Endothelial cell of umbilical vein (primary cell): ENCODE measurements at regions not wholly inside any gene's neighbourhood (a gene's known extent, or its start where the extent isn't known, plus 50 kb on each side); places are given as distances from the start of the nearest gene placed in this dataset.

Experiments used
- BruUV-seq: library from RNA; stranded (reverse); fragments of 400-500 nt; replicated peaks from 2 replicates; lab custom pipeline; 2021; lab: Mats Ljungman, UMichigan
- CTCF ChIA-PET: fragments of 300-600, 350-600 bp; sonication (Branson Sonifier 250); formaldehyde crosslinking; loops from one replicate; lab custom pipeline; 2021; ENCODE audit warnings: antibody characterized with exemption, inconsistent platforms; lab: Charles Lee
- POLR2A ChIA-PET: fragments of 300-600, 350-600 bp; sonication (Branson Sonifier 250); formaldehyde crosslinking; loops from one replicate; lab custom pipeline; 2021; ENCODE audit warnings: antibody characterized with exemption, inconsistent platforms; lab: Charles Lee
- DNase-seq: peaks from one replicate; pipeline ENCODE4 v3.0.0-alpha.2; 2011; ENCODE audit warnings: low read depth, low spot score
- FAIRE-seq: peaks from 2 replicates; lab custom pipeline; 2011; peaks lifted over from hg19 to GRCh38; lab: Jason Lieb, UNC
- H2AFZ ChIP-seq: 2 replicates; pipeline ENCODE4 v1.6.0; 2012; ENCODE audit warnings: low read depth, low read length, control low read depth, inconsistent platforms
- H3K27ac ChIP-seq: 2 replicates; pipeline ENCODE4 v1.5.1; 2011; ENCODE audit warnings: low read depth, mild to moderate bottlenecking, control low read depth, low read length, moderate library complexity; ENCODE audit not compliant: insufficient read depth
- H3K27me3 ChIP-seq, 2 experiments: 2 replicates each; pipeline versions ENCODE4 v1.6.0 to v1.6.1; 2011; ENCODE audit warnings: low read length in 2 of 2, mixed read lengths in 1 of 2; ENCODE audit not compliant: control insufficient read depth in 2 of 2, insufficient read depth in 2 of 2
- H3K36me3 ChIP-seq, 2 experiments: 2 replicates in 1 of 2; 3 replicates in 1 of 2; pipeline ENCODE4 v1.5.1; 2011; ENCODE audit warnings: low read length in 2 of 2, mild to moderate bottlenecking in 1 of 2, moderate library complexity in 1 of 2; ENCODE audit not compliant: control insufficient read depth in 2 of 2, insufficient read depth in 2 of 2; ENCODE audit errors: extremely low read depth in 1 of 2
- H3K4me1 ChIP-seq: 3 replicates; pipeline ENCODE4 v1.5.1; 2011; ENCODE audit warnings: mild to moderate bottlenecking, low read length; ENCODE audit not compliant: control insufficient read depth, insufficient read depth; ENCODE audit errors: extremely low read depth
- H3K4me2 ChIP-seq: 2 replicates; pipeline ENCODE4 v1.6.1; 2011; ENCODE audit warnings: low read length, control low read depth, mixed read lengths; ENCODE audit not compliant: insufficient read depth
- H3K4me3 ChIP-seq, 3 experiments: fragments of 200-600 bp in 1 of 3; sonication (generic), shearing (Covaris generic) in 1 of 3; replicated peaks in 1 of 3; 2 replicates each; pipeline ENCODE4 v1.5.1; 2011 to 2016; ENCODE audit warnings: control low read depth in 3 of 3, low read length in 3 of 3, mild to moderate bottlenecking in 2 of 3, inconsistent platforms in 1 of 3, low read depth in 1 of 3, moderate library complexity in 1 of 3; ENCODE audit not compliant: insufficient read depth in 1 of 3
- H3K79me2 ChIP-seq: 2 replicates; pipeline ENCODE4 v1.6.0; 2012; ENCODE audit warnings: low read length, inconsistent platforms; ENCODE audit not compliant: control insufficient read depth, insufficient read depth
- H3K9ac ChIP-seq: replicated peaks from 2 replicates; pipeline ENCODE3; 2011; ENCODE audit warnings: low read length, control low read depth; ENCODE audit not compliant: insufficient read depth; ENCODE audit errors: extremely low read depth
- H3K9me1 ChIP-seq: replicated peaks from 3 replicates; pipeline ENCODE4 v1.6.0; 2011; ENCODE audit warnings: mild to moderate bottlenecking, low read length; ENCODE audit not compliant: control insufficient read depth, insufficient read depth; ENCODE audit errors: extremely low read depth
- H3K9me3 ChIP-seq: replicated peaks from 2 replicates; pipeline ENCODE4 v1.5.1; 2012; ENCODE audit warnings: low read length, inconsistent platforms; ENCODE audit not compliant: control insufficient read depth, insufficient read depth
- H4K20me1 ChIP-seq: replicated peaks from 2 replicates; pipeline ENCODE3; 2011; ENCODE audit warnings: mild to moderate bottlenecking, low read length; ENCODE audit not compliant: control insufficient read depth, insufficient read depth; ENCODE audit errors: extremely low read depth
- CTCF ChIP-seq, 2 donors: IDR thresholded peaks; 1 replicate in 1 of 2; 2 replicates in 1 of 2; pipeline ENCODE4 v1.5.1; 2011; ENCODE audit warnings: low read length in 2 of 2, mild to moderate bottlenecking in 2 of 2, moderate library complexity in 2 of 2, control low read depth in 1 of 2, inconsistent platforms in 1 of 2, low read depth in 1 of 2; ENCODE audit not compliant: insufficient read depth in 1 of 2; ENCODE audit errors: extremely low read depth in 1 of 2
- EZH2 ChIP-seq: IDR thresholded peaks from 2 replicates; pipeline ENCODE4 v1.6.1; 2012; ENCODE audit warnings: borderline replicate concordance, low read depth, mild to moderate bottlenecking, moderate library complexity, low read length, inconsistent platforms; ENCODE audit not compliant: severe bottlenecking
- FOS ChIP-seq: IDR thresholded peaks from 2 replicates; pipeline ENCODE4 v1.6.1; 2011; ENCODE audit warnings: mild to moderate bottlenecking, low read length, moderate library complexity, borderline replicate concordance; ENCODE audit not compliant: insufficient read depth
- GATA2 ChIP-seq: IDR thresholded peaks from 2 replicates; pipeline ENCODE4 v1.7.0; 2011; ENCODE audit warnings: low read depth, mild to moderate bottlenecking, moderate library complexity, mixed read lengths, low read length; ENCODE audit not compliant: insufficient read length, insufficient read depth
- JUN ChIP-seq: IDR thresholded peaks from 2 replicates; pipeline ENCODE4 v1.6.1; 2011; ENCODE audit warnings: borderline replicate concordance, low read depth; ENCODE audit not compliant: insufficient read length, insufficient read depth
- MAX ChIP-seq: IDR thresholded peaks from 2 replicates; pipeline ENCODE4 v1.6.1; 2011; ENCODE audit not compliant: insufficient read depth, insufficient read length
- MYC ChIP-seq: IDR thresholded peaks from one replicate; pipeline ENCODE4 v1.6.1; 2011; ENCODE audit warnings: mild to moderate bottlenecking, low read depth, low read length
- POLR2A ChIP-seq: IDR thresholded peaks from 2 replicates; pipeline ENCODE4 v1.6.1; 2012; ENCODE audit warnings: low read depth, mild to moderate bottlenecking, control low read depth, low read length
- POLR2AphosphoS5 ChIP-seq: IDR thresholded peaks from 2 replicates; pipeline ENCODE4 v1.6.1; 2012; ENCODE audit warnings: low read depth, mild to moderate bottlenecking, control low read depth, low read length, moderate library complexity; ENCODE audit not compliant: insufficient read depth
- dilution Hi-C: fragments of 300-500 bp; cut with MboI; formaldehyde crosslinking; loops from one replicate; pipeline ENCODE4 v1.15.0; 2019; ENCODE audit warnings: low sequenced_read_pairs; ENCODE audit not compliant: extremely low pct_ligation_motif_present
- intact Hi-C: fragments of 100-400 bp; cut with micrococcal nuclease; formaldehyde crosslinking; loops from one replicate; pipeline ENCODE4 v1.10.0; 2022

DNA sequence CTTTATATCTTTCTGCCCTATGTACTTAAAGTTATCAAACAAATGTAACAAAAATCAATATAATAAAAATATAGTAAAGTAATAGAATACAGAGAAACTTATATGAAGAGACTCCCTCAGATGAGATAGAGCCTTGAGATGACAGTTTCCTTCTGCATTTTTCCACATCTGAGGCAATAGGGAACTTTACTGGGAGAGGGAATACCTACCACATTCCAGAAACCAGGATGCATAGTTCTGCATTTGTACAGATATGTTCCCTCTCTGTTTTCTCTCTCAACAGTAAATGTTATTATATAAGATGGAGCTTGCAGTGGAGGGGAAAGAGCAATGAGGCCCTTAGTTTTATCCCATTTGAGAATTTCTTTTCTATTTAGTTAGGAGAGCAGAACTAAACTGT lies 109.6 kb upstream of the KCNN2 start:
- no TSS peak for BruUV-seq
- Histone ChIP-seq H3K79me2 (no peaks in the 10 kb centered on the region), H3K9ac (no peak overlapping the region), H3K4me1 (no peaks in the 10 kb centered on the region), H3K9me1 (no peaks in the 10 kb centered on the region), H3K27ac (no peak overlapping the region), H4K20me1 (no peaks in the 10 kb centered on the region), H3K36me3 (no peaks in the 10 kb centered on the region), H3K4me3 (no peak overlapping the region), H2AFZ (no peak overlapping the region), H3K4me2 (no peak overlapping the region), H3K27me3 (no peaks in the 10 kb centered on the region), H3K9me3 (no peaks in the 10 kb centered on the region)
- ChIA-PET POLR2A (no interaction called here), CTCF (interaction anchor here (1.5 kb wide), 1 partner anchor 8 kb away, joined by 6 read pairs; no protein-coding TSS in a partner anchor)
- intact Hi-C loops: no loop called here
- DNase-seq: no peak
- TF ChIP-seq MAX: no peak
- no peak for TF ChIP-seq POLR2AphosphoS5
- TF ChIP-seq CTCF (IDR thresholded peaks at IDR 0.05; ENCODE audit: extremely low read depth in 1 of 2, insufficient read depth in 1 of 2, low read depth in 1 of 2, low read length in 2 of 2): no peak
- no peak for TF ChIP-seq GATA2
- no peak for TF ChIP-seq EZH2
- TF ChIP-seq MYC: no peak
- no peak for TF ChIP-seq POLR2A
- FAIRE-seq: no peak
- dilution Hi-C loops: no loop called here

DNA sequence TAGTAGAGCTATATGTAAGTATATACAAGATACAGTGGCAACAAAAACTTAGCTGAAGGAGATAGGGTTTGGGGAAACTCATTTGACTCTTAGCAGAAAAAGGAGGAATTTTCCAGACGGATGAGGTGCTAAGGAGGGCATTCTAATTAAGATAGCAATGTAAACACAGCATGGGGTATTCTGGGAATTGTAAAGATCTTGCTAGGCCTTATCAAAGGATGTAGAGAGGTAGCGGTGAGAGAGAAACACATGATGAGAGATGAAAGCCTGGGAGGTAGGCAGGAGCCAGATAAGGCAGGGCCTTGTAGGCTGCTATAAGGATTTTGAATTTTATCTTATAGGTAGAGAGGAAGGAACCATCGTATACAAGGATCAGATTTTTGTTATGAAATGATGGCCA lies 106.6 kb upstream of the KCNN2 start:
- Histone ChIP-seq H3K4me3 (no peak overlapping the region), H3K36me3 (no peaks in the 10 kb centered on the region), H3K27me3 (no peaks in the 10 kb centered on the region), H3K9me3 (no peaks in the 10 kb centered on the region), H3K79me2 (no peaks in the 10 kb centered on the region), H3K4me2 (no peak overlapping the region), H3K4me1 (no peaks in the 10 kb centered on the region), H2AFZ (no peak overlapping the region), H3K27ac (no peak overlapping the region), H3K9me1 (no peaks in the 10 kb centered on the region), H4K20me1 (no peaks in the 10 kb centered on the region), H3K9ac (no peak overlapping the region)
- dilution Hi-C loops (no loop called here), intact Hi-C loops (no loop called here)
- FAIRE-seq (no peak), DNase-seq (no peak)
- ChIA-PET POLR2A (no interaction called here), CTCF (no interaction called here)
- no TSS peak for BruUV-seq
- TF ChIP-seq GATA2 (no peak), CTCF (IDR thresholded peaks at IDR 0.05; ENCODE audit: extremely low read depth in 1 of 2, insufficient read depth in 1 of 2, low read depth in 1 of 2, low read length in 2 of 2) (no peak), POLR2AphosphoS5 (no peak), MAX (no peak), MYC (no peak), FOS (no peak), EZH2 (no peak), POLR2A (no peak), JUN (no peak)
